GM12878 (cell line): ENCODE measurements at regions not wholly inside any gene's neighbourhood (a gene's known extent, or its start where the extent isn't known, plus 50 kb on each side); places are given as distances from the start of the nearest gene placed in this dataset.
A peak's percentile ranks its signal among the peaks of the same experiment; 100 is the strongest.

Experiments
- ATF7 ChIP-seq: fragments of 450-650 bp; IDR thresholded peaks from 2 replicates; pipeline ENCODE4 v1.6.1; 2016; ENCODE audit warnings: low read depth, mild to moderate bottlenecking
- BMI1 ChIP-seq: fragments of 450-650 bp; IDR thresholded peaks from 2 replicates; pipeline ENCODE4 v1.6.1; 2016; ENCODE audit warnings: mild to moderate bottlenecking, moderate library complexity, borderline replicate concordance
- CBX3 ChIP-seq: fragments of 200-600 bp; sonication (generic); IDR thresholded peaks from 2 replicates; pipeline ENCODE4 v1.6.1; 2016; ENCODE audit warnings: low read depth, borderline replicate concordance
- CHD2 ChIP-seq: IDR thresholded peaks from 2 replicates; pipeline ENCODE4 v1.6.1; 2011; ENCODE audit warnings: low read depth, low read length, improper control_type of control experiment, borderline replicate concordance
- CHD4 ChIP-seq: fragments of 200-600 bp; sonication (generic); IDR thresholded peaks from 2 replicates; pipeline ENCODE4 v1.6.1; 2016; ENCODE audit warnings: mild to moderate bottlenecking
- CREM ChIP-seq: IDR thresholded peaks from 2 replicates; pipeline ENCODE4 v1.6.1; 2014; ENCODE audit warnings: antibody characterized with exemption, low read depth
- EED ChIP-seq: sonication (generic); IDR thresholded peaks from 2 replicates; pipeline ENCODE4 v1.6.1; 2016; ENCODE audit warnings: antibody characterized with exemption, low read depth
- ESRRA ChIP-seq: IDR thresholded peaks from 2 replicates; pipeline ENCODE4 v1.6.1; 2012; ENCODE audit warnings: mild to moderate bottlenecking, low read length, improper control_type of control experiment
- FOS ChIP-seq: IDR thresholded peaks from 3 replicates; pipeline ENCODE4 v1.6.1; 2011; ENCODE audit warnings: borderline replicate concordance; ENCODE audit not compliant: insufficient read length; ENCODE audit errors: extremely low read depth
- FOXM1 ChIP-seq: IDR thresholded peaks from 2 replicates; pipeline ENCODE4 v1.6.1; 2012; ENCODE audit warnings: low read depth, mild to moderate bottlenecking, inconsistent platforms, low read length, moderate library complexity
- KAT2A ChIP-seq: conservative IDR thresholded peaks from 2 replicates; pipeline ENCODE4 v1.6.1; 2011; ENCODE audit warnings: low read depth, low read length; ENCODE audit not compliant: control insufficient read depth
- KDM1A ChIP-seq: fragments of 200-600 bp; sonication (generic); IDR thresholded peaks from 2 replicates; pipeline ENCODE4 v1.6.1; 2016; ENCODE audit warnings: borderline replicate concordance
- KLF5 ChIP-seq: fragments of 450-650 bp; IDR thresholded peaks from 2 replicates; pipeline ENCODE4 v1.6.1; 2014; ENCODE audit warnings: mild to moderate bottlenecking; ENCODE audit not compliant: partially characterized antibody
- MTA2 ChIP-seq: fragments of 450-650 bp; IDR thresholded peaks from 2 replicates; pipeline ENCODE4 v1.6.1; 2016; ENCODE audit warnings: low read depth, mild to moderate bottlenecking, moderate library complexity
- MXI1 ChIP-seq: fragments of 150-350 bp; IDR thresholded peaks from 2 replicates; pipeline ENCODE4 v1.6.1; 2011; ENCODE audit warnings: low read depth, mild to moderate bottlenecking, inconsistent platforms, low read length, improper control_type of control experiment
- NBN ChIP-seq: fragments of 450-650 bp; IDR thresholded peaks from 2 replicates; pipeline ENCODE4 v1.6.1; 2016
- NFIC ChIP-seq: IDR thresholded peaks from 2 replicates; pipeline ENCODE4 v1.6.1; 2012; ENCODE audit warnings: low read depth, mild to moderate bottlenecking, inconsistent platforms, low read length, moderate library complexity
- NR2C2 ChIP-seq: IDR thresholded peaks from 2 replicates; pipeline ENCODE4 v1.6.1; 2011; ENCODE audit warnings: borderline replicate concordance, low read depth; ENCODE audit not compliant: control insufficient read depth, insufficient read length
- PAX8 ChIP-seq: fragments of 450-650 bp; IDR thresholded peaks from 2 replicates; pipeline ENCODE4 v1.6.1; 2017; ENCODE audit warnings: mild to moderate bottlenecking, moderate library complexity
- POU2F2 ChIP-seq: IDR thresholded peaks from 3 replicates; pipeline ENCODE4 v1.6.1; 2011; ENCODE audit warnings: low read depth, mild to moderate bottlenecking, low read length, borderline replicate concordance
- RCOR1 ChIP-seq: conservative IDR thresholded peaks from 2 replicates; pipeline ENCODE4 v1.6.1; 2012; ENCODE audit warnings: low read depth, low read length, improper control_type of control experiment
- RELA ChIP-seq: fragments of 450-650 bp; IDR thresholded peaks from 2 replicates; pipeline ENCODE4 v1.8.0; 2014; ENCODE audit warnings: borderline replicate concordance; ENCODE audit not compliant: partially characterized antibody
- RFX5 ChIP-seq: IDR thresholded peaks from 2 replicates; pipeline ENCODE4 v1.6.1; 2011; ENCODE audit warnings: low read depth, low read length, improper control_type of control experiment
- SMAD5 ChIP-seq: IDR thresholded peaks from 2 replicates; pipeline ENCODE4 v1.6.1; 2016; ENCODE audit warnings: antibody characterized with exemption, low read depth
- TCF3 ChIP-seq: IDR thresholded peaks from 2 replicates; pipeline ENCODE4 v1.6.1; 2012; ENCODE audit warnings: low read depth, mild to moderate bottlenecking, low read length, borderline replicate concordance; ENCODE audit not compliant: insufficient read depth
- YBX1 ChIP-seq: fragments of 450-650 bp; IDR thresholded peaks from 2 replicates; pipeline ENCODE4 v1.6.1; 2016; ENCODE audit warnings: antibody characterized with exemption
- TF ChIP-seq, protein P1 (sequence below): IDR thresholded peaks from 2 replicates; pipeline ENCODE4 v1.6.1; 2012; ENCODE audit warnings: low read depth, low read length, improper control_type of control experiment
- TF ChIP-seq, protein P2 (sequence below): IDR thresholded peaks from 2 replicates; pipeline ENCODE4 v1.6.1; 2011; ENCODE audit warnings: low read depth, low read length, improper control_type of control experiment, borderline replicate concordance
- TF ChIP-seq, protein P3 (sequence below): fragments of 150-350 bp; IDR thresholded peaks from 2 replicates; pipeline ENCODE4 v1.6.1; 2014; ENCODE audit warnings: mild to moderate bottlenecking, low read depth, low read length
- TF ChIP-seq, protein P4 (sequence below): IDR thresholded peaks from 2 replicates; pipeline ENCODE4 v1.6.1; 2011; ENCODE audit warnings: borderline replicate concordance, low read depth, mild to moderate bottlenecking, moderate library complexity, mixed read lengths, low read length; ENCODE audit not compliant: insufficient read depth; ENCODE audit errors: extremely low read length

DNA sequence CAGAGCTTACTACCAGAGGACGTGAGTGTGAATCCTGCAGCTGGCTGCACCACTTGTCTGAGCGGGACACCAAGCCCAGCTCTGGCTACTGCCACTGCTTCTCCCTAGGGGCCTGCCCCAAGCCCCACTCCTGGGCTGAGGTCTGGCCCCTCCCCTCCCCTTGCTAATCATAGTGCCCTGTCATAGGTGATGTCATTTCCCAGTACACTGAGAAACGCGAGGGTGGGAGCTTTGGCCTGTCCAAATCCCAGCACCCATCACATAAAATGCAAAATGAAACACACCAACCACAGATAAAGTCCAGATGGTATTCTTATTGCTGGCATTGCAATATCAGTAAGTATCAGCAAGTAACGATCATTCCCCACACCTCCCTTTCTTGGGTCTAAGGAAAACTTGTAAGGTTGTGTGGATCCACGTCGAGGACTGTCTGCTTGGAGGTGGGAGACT lies 77.7 kb downstream of the TOMM20 start (continued):
- TF ChIP-seq FOS (no peak), CHD2 (no peak), EED (peak; percentile 68; the same call in 1 of the 2 replicates), KDM1A (no peak), MTA2 (peak; percentile 24; the same call in 1 of the 2 replicates), CHD4 (no peak), ATF7 (peak; percentile 92), BMI1 (no peak), SMAD5 (no peak), TCF3 (no peak), CBX3 (no peak), KLF5 (no peak), CREM (peak; percentile 88), ESRRA (no peak), MXI1 (no peak), RCOR1 (no peak), RELA (no peak), NBN (no peak), PAX8 (no peak), NFIC (peak; percentile 62; the same call in 1 of the 2 replicates), NR2C2 (no peak), FOXM1 (0 out of 2 replicates have a peak, but pooled peaks have one; percentile 42), YBX1 (no peak), POU2F2 (no peak), KAT2A (no peak), RFX5 (no peak)
- TF ChIP-seq, protein P1, sequence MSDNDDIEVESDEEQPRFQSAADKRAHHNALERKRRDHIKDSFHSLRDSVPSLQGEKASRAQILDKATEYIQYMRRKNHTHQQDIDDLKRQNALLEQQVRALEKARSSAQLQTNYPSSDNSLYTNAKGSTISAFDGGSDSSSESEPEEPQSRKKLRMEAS: no peak
- TF ChIP-seq, protein P2, sequence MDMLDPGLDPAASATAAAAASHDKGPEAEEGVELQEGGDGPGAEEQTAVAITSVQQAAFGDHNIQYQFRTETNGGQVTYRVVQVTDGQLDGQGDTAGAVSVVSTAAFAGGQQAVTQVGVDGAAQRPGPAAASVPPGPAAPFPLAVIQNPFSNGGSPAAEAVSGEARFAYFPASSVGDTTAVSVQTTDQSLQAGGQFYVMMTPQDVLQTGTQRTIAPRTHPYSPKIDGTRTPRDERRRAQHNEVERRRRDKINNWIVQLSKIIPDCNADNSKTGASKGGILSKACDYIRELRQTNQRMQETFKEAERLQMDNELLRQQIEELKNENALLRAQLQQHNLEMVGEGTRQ: no peak
- TF ChIP-seq, protein P3, sequence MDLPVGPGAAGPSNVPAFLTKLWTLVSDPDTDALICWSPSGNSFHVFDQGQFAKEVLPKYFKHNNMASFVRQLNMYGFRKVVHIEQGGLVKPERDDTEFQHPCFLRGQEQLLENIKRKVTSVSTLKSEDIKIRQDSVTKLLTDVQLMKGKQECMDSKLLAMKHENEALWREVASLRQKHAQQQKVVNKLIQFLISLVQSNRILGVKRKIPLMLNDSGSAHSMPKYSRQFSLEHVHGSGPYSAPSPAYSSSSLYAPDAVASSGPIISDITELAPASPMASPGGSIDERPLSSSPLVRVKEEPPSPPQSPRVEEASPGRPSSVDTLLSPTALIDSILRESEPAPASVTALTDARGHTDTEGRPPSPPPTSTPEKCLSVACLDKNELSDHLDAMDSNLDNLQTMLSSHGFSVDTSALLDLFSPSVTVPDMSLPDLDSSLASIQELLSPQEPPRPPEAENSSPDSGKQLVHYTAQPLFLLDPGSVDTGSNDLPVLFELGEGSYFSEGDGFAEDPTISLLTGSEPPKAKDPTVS: no peak
- TF ChIP-seq, protein P4, sequence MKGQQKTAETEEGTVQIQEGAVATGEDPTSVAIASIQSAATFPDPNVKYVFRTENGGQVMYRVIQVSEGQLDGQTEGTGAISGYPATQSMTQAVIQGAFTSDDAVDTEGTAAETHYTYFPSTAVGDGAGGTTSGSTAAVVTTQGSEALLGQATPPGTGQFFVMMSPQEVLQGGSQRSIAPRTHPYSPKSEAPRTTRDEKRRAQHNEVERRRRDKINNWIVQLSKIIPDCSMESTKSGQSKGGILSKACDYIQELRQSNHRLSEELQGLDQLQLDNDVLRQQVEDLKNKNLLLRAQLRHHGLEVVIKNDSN: no peak
